Brain microvascular endothelial cell (primary cell): ENCODE measurements at regions not wholly inside any gene's neighbourhood (a gene's known extent, or its start where the extent isn't known, plus 50 kb on each side); places are given as distances from the start of the nearest gene placed in this dataset.

ENCODE experiments used
- DNase-seq: peaks from one replicate; pipeline ENCODE4 v3.0.0-alpha.2; 2020
- H3K27ac ChIP-seq: fragments of 250-450 bp; sonication (Bioruptor Pico); 2 replicates; pipeline ENCODE4 v1.5.1; 2020; ENCODE audit warnings: mild to moderate bottlenecking, moderate library complexity
- H3K27me3 ChIP-seq: fragments of 250-450 bp; sonication (Bioruptor Pico); replicated peaks from 2 replicates; pipeline ENCODE4 v1.5.1; 2020; ENCODE audit warnings: mild to moderate bottlenecking
- H3K36me3 ChIP-seq: fragments of 250-450 bp; sonication (Bioruptor Pico); replicated peaks from 2 replicates; pipeline ENCODE4 v1.5.1; 2020; ENCODE audit warnings: mild to moderate bottlenecking
- H3K4me3 ChIP-seq: 2 replicates; pipeline ENCODE4 v1.5.1; 2011; ENCODE audit warnings: low read depth, mild to moderate bottlenecking, control low read depth, low read length, moderate library complexity
- in situ Hi-C: cut with HindIII; loops from 2 replicates; pipeline ENCODE4 v1.10.0; 2017; ENCODE audit warnings: low sequenced_read_pairs, low pct_ligation_motif_present
- TF ChIP-seq, protein P1 (sequence below): IDR thresholded peaks from 2 replicates; pipeline ENCODE4 v1.5.1; 2011; ENCODE audit warnings: low read depth, mild to moderate bottlenecking, moderate library complexity, low read length, control low read depth, inconsistent platforms; ENCODE audit errors: missing control alignments

DNA sequence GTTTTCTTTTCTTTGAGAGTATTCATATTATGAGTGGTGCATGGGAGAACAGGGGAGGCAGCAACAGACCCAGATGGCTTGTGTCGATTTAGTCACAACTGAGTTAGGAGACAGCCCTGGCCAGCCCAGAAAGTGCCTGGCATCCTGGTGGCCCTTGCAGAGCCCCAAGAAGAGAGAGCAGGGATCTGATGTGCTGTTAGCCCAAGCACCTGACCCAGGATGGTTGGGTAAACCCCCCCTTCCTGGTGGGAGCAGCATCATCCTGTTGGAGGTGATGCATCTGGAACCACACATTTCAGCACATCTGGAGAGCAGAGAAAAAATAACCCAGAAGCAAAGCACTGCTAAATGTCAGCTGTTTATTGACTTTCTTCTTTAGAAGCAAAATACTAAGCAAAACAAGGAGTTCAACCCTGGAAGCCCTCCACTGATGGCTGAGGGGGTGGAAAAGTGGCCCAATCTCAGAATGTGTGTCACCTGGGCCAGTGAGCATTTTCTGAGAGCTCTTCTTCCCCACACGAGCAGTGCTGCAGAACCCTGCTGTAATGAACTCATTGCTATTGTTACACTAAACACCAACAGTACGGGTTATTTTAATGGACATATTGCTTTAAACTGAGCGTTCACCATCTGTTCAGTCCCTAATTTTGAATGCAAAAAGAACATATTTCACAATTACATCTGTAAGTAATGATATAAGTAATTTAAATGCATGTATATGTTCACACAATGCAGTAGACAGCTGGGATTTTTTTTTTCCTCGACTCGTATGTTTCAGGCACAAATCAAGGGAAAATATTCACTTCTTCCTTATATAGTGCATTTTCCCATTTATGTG is 100.6 kb upstream of the SMIM21 start:
- DNase-seq, result no peak
- TF ChIP-seq, protein P1, sequence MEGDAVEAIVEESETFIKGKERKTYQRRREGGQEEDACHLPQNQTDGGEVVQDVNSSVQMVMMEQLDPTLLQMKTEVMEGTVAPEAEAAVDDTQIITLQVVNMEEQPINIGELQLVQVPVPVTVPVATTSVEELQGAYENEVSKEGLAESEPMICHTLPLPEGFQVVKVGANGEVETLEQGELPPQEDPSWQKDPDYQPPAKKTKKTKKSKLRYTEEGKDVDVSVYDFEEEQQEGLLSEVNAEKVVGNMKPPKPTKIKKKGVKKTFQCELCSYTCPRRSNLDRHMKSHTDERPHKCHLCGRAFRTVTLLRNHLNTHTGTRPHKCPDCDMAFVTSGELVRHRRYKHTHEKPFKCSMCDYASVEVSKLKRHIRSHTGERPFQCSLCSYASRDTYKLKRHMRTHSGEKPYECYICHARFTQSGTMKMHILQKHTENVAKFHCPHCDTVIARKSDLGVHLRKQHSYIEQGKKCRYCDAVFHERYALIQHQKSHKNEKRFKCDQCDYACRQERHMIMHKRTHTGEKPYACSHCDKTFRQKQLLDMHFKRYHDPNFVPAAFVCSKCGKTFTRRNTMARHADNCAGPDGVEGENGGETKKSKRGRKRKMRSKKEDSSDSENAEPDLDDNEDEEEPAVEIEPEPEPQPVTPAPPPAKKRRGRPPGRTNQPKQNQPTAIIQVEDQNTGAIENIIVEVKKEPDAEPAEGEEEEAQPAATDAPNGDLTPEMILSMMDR, result no peak
- H3K36me3 ChIP-seq, result no peaks in the 10 kb centered on the region
- in situ Hi-C loops, result no loop called here
- no peaks in the 10 kb centered on the region for H3K27me3 ChIP-seq
- H3K4me3 ChIP-seq, result no peak overlapping the region
- no peak overlapping the region for H3K27ac ChIP-seq

DNA sequence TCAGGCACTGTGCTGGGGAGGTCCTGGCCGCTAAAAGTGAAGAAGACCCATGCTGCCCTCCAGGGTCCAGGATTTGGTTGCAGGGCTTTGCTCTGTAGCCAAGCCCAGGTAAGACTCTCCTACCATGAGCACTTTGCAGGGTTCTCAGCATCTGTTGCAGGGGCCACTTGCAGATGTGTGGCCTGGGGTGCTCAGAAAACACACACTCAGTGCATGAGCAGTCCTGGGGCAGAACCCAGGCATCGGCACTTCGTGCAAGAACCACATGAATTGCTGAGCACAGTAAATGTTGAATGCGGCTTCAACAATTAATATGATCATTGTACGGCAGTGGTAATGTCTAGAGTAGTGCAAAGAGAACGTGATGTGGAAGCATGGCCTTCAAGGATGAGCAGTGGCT is 98.5 kb upstream of the SMIM21 start:
- in situ Hi-C loops, result no loop called here
- Histone ChIP-seq H3K27me3 (no peaks in the 10 kb centered on the region), H3K4me3 (no peak overlapping the region), H3K27ac (no peak overlapping the region), H3K36me3 (no peaks in the 10 kb centered on the region)
- TF ChIP-seq, protein P1, result no peak
- no peak for DNase-seq

DNA sequence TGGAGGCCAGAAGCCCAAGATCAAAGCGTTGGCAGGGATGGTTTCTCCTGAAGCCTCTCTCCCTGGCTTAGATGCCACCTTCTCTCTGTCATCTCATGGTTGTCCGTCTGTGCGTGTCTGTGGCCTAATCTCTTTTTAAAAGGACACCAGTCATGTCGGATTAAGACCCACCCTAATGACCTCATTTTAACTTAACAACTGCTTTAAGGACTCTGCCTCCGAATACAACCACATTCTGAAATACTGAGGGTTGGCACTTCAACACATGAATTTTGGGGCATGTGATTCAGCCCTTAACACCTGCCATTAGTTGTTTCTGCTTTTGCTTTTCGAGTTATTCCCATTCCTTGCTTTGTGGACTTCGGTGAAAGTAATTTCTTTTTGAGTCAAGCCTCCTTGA is 97.8 kb upstream of the SMIM21 start:
- in situ Hi-C loops, result no loop called here
- TF ChIP-seq, protein P1, result no peak
- H3K27me3 ChIP-seq, result no peaks in the 10 kb centered on the region
- no peaks in the 10 kb centered on the region for H3K36me3 ChIP-seq
- no peak for DNase-seq
- H3K4me3 ChIP-seq, result no peak overlapping the region
- H3K27ac ChIP-seq, result no peak overlapping the region

DNA sequence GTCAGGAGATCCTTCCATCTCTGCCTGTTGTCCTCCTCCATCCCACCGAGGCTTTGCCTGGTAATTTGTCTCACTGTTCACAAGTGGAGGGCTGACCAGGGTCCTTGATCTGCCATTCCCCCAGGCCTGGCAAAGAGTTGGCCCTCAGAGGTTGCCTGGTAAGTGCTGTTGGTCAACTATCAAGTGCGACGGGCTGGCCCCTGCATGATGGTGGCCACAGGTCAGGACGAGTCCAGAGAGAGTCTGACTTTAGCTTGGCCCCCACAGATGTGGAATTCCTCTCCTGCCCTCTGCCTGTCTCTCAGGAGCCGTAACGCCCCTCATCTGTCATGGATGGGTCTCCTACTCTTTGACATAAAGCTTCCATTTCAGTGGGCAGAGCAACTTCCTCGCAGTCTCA is 97.3 kb upstream of the SMIM21 start:
- TF ChIP-seq, protein P1, result no peak
- no peak for DNase-seq
- Histone ChIP-seq H3K36me3 (no peaks in the 10 kb centered on the region), H3K27me3 (no peaks in the 10 kb centered on the region), H3K4me3 (no peak overlapping the region), H3K27ac (no peak overlapping the region)
- in situ Hi-C loops, result no loop called here

DNA sequence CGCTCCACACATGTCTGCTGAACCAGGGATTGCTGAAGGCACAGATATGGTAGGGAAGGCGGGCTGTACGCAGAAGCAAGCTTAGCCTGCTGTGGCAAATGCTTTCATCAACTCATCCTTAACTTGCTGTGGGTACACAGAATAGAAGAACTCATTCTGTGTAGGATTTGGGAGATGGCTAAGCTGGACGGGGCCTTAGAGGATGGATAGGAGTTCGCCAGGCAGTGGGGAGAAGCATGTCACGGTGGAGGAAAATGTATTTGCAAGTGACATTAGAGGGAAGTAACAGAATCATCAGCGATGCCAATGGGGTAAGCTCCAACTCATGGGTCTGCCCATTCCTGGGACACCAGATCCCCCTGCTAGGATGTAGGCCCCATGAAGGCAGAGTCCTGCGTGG is 96.7 kb upstream of the SMIM21 start:
- DNase-seq, result no peak
- TF ChIP-seq, protein P1, result no peak
- H3K4me3 ChIP-seq, result no peak overlapping the region
- in situ Hi-C loops, result no loop called here
- no peak overlapping the region for H3K27ac ChIP-seq
- no peaks in the 10 kb centered on the region for H3K36me3 ChIP-seq
- no peaks in the 10 kb centered on the region for H3K27me3 ChIP-seq

DNA sequence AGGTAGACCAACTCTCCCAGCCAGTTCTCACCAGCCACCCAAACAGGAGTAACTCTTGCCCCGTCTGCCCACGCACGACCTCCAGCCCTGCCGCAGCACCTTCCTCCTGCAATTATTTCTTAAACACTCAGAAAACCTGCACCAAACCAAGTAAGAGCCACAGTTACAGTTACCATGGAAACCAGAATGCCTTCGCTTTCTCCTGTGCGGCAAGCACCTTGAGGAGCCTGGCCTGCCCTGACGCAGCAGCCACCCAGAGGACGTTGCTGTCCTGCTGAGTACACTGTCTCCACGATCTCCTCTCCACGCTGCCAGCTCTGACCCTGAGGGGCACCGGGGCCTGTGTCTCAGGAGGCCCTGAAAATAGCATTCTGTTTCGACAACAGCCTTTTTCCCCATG is 94.3 kb upstream of the SMIM21 start:
- H3K27ac ChIP-seq, result no peak overlapping the region
- no peaks in the 10 kb centered on the region for H3K27me3 ChIP-seq
- DNase-seq, result no peak
- TF ChIP-seq, protein P1, result no peak
- no peak overlapping the region for H3K4me3 ChIP-seq
- in situ Hi-C loops, result no loop called here
- no peaks in the 10 kb centered on the region for H3K36me3 ChIP-seq
